CD4-positive, alpha-beta memory T cell (primary cell): ENCODE measurements at regions not wholly inside any gene's neighbourhood (a gene's known extent, or its start where the extent isn't known, plus 50 kb on each side); places are given as distances from the start of the nearest gene placed in this dataset.

Source experiments
- CTCF ChIA-PET: fragments of 350-600 bp; sonication (Branson Sonifier 250); formaldehyde crosslinking; loops from one replicate; lab custom pipeline; 2021; ENCODE audit warnings: inconsistent platforms; ENCODE audit not compliant: partially characterized antibody; lab: Charles Lee
- POLR2A ChIA-PET: fragments of 350-600 bp; sonication (Branson Sonifier 250); formaldehyde crosslinking; loops from one replicate; lab custom pipeline; 2021; ENCODE audit not compliant: partially characterized antibody; lab: Charles Lee
- DNase-seq, 5 donors: peaks; one replicate each; pipeline versions ENCODE4 v3.0.0 to v3.0.0-alpha.2; 2020 to 2022; ENCODE audit warnings: mixed read lengths in 1 of 5
- H3K27ac ChIP-seq: one replicate; pipeline ENCODE4 v1.7.0; 2013; ENCODE audit warnings: low read depth, low read length
- H3K27me3 ChIP-seq: 2 replicates; pipeline ENCODE4 v1.7.0; 2013; ENCODE audit warnings: mild to moderate bottlenecking, low read length, moderate library complexity; ENCODE audit not compliant: insufficient read depth
- H3K36me3 ChIP-seq: 2 replicates; pipeline ENCODE4 v1.7.0; 2013; ENCODE audit warnings: mild to moderate bottlenecking, low read length, moderate library complexity; ENCODE audit not compliant: insufficient read depth
- H3K4me1 ChIP-seq: 2 replicates; pipeline ENCODE4 v1.7.0; 2013; ENCODE audit warnings: mild to moderate bottlenecking, low read length, moderate library complexity; ENCODE audit not compliant: insufficient read depth
- H3K4me3 ChIP-seq, 2 donors: one replicate each; pipeline ENCODE4 v1.7.0; 2013; ENCODE audit warnings: low read length in 2 of 2, mild to moderate bottlenecking in 1 of 2
- H3K9me3 ChIP-seq, 2 donors: one replicate each; pipeline ENCODE4 v1.7.0; 2013; ENCODE audit warnings: low read length in 2 of 2, control low read depth in 1 of 2; ENCODE audit not compliant: control insufficient read depth in 1 of 2
- H3K27ac Mint-ChIP-seq, 7 donors: one replicate each; pipeline ENCODE4 v1.8.0; 2020 to 2021; ENCODE audit warnings: mixed read lengths in 7 of 7, mild to moderate bottlenecking in 6 of 7, inconsistent platforms in 3 of 7, moderate library complexity in 3 of 7
- H3K27me3 Mint-ChIP-seq, 2 donors: one replicate each; pipeline ENCODE4 v1.8.0; 2020 to 2021; ENCODE audit warnings: mixed read lengths in 2 of 2
- H3K36me3 Mint-ChIP-seq, 2 donors: one replicate each; pipeline ENCODE4 v1.8.0; 2020 to 2021; ENCODE audit warnings: mixed read lengths in 2 of 2, inconsistent platforms in 1 of 2, mild to moderate bottlenecking in 1 of 2
- H3K4me1 Mint-ChIP-seq, 4 donors: one replicate each; pipeline ENCODE4 v1.8.0; 2020 to 2021; ENCODE audit warnings: mixed read lengths in 4 of 4, mild to moderate bottlenecking in 1 of 4
- H3K4me3 Mint-ChIP-seq, 8 donors: one replicate each; pipeline ENCODE4 v1.8.0; 2020 to 2021; ENCODE audit warnings: mixed read lengths in 8 of 8, mild to moderate bottlenecking in 7 of 8, moderate library complexity in 6 of 8, inconsistent platforms in 3 of 8
- H3K9me3 Mint-ChIP-seq, 8 donors: one replicate each; pipeline ENCODE4 v1.8.0; 2020 to 2021; ENCODE audit warnings: mixed read lengths in 8 of 8, mild to moderate bottlenecking in 5 of 8, inconsistent platforms in 3 of 8, moderate library complexity in 1 of 8
- intact Hi-C: fragments of 100-400 bp; cut with micrococcal nuclease; formaldehyde crosslinking; loops from one replicate; pipeline ENCODE4 v1.15.1; 2023

- CTCF ChIA-PET, result interaction anchor here (0.9 to 1.4 kb wide), 4 partner anchors 9 to 100 kb away, joined by 3 to 8 read pairs (median 4); no protein-coding TSS in a partner anchor
Measured at GRCh38 chr2:134146161-134146560, 107.7 kb upstream of the MGAT5 start.

GRCh38 chr2:134146620-134147019 lies 107.3 kb upstream of the MGAT5 start:
- Mint-ChIP-seq H3K27ac (peak overlapping the region in 5 of 7 donors; percentile 5 to 79 (median 39)), H3K4me3 (peak overlapping the region in 2 of 8 donors; percentile 7 to 23), H3K36me3 (peaks cover 22 to 28% of the 10 kb centered on the region in 2 donors), H3K27me3 (no peaks in the 10 kb centered on the region), H3K4me1 (peaks cover 58 to 78% (median 68%) of the 10 kb centered on the region in 4 donors), H3K9me3 (no peaks in the 10 kb centered on the region)
- no peak for DNase-seq
- Histone ChIP-seq H3K27me3 (no peaks in the 10 kb centered on the region), H3K4me3 (no peak overlapping the region), H3K9me3 (no peaks in the 10 kb centered on the region), H3K36me3 (no peaks in the 10 kb centered on the region), H3K4me1 (peaks cover 72% of the 10 kb centered on the region), H3K27ac (no peak overlapping the region)
- ChIA-PET CTCF (interaction anchor here (0.9 to 1.4 kb wide), 4 partner anchors 10 to 99 kb away, joined by 3 to 8 read pairs (median 4); no protein-coding TSS in a partner anchor), POLR2A (interaction anchor here (1.0 kb wide), 1 partner anchor 27 kb away, joined by 4 read pairs; no protein-coding TSS in a partner anchor)
- intact Hi-C loops, result no loop called here

More at GRCh38 chr2:134146161-134146560, 107.7 kb upstream of the MGAT5 start:
- Mint-ChIP-seq H3K9me3 (no peaks in the 10 kb centered on the region), H3K27ac (peak overlapping the region in 6 of 7 donors; percentile 6 to 87 (median 57)), H3K27me3 (no peaks in the 10 kb centered on the region), H3K4me3 (peak overlapping the region in 1 of 8 donors; percentile 17), H3K36me3 (peaks cover 19 to 24% of the 10 kb centered on the region in 2 donors), H3K4me1 (peaks cover 62 to 83% (median 73%) of the 10 kb centered on the region in 4 donors)
- POLR2A ChIA-PET, result interaction anchor here (1.0 kb wide), 1 partner anchor 26 kb away, joined by 4 read pairs; no protein-coding TSS in a partner anchor
- Histone ChIP-seq H3K4me3 (no peak overlapping the region), H3K27me3 (no peaks in the 10 kb centered on the region), H3K4me1 (peaks cover 75% of the 10 kb centered on the region), H3K9me3 (no peaks in the 10 kb centered on the region), H3K27ac (no peak overlapping the region), H3K36me3 (no peaks in the 10 kb centered on the region)
- no peak for DNase-seq
- intact Hi-C loops, result no loop called here

DNA sequence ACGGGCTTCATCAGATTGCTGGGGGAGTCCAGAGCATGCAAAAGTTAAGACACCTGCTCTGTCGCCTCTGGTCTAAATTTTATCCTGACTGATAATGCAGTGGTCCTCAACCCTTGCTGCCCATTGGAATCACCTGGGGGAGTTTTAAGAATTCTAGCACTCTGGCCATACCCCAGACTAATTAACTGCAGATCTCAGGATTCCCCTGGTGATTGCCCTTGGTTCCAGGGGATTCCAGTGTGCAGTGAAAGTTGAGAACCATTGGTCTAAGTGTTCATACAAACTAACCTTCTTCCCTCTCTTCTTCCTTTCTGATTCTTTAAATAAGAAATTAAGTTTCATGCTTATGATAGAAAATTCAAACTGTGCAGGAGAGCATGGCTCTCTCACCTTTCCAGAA lies 105.7 kb upstream of the MGAT5 start:
- Mint-ChIP-seq H3K36me3 (peaks cover 26 to 39% of the 10 kb centered on the region in 2 donors), H3K4me3 (peak overlapping the region in 1 of 8 donors; percentile 52), H3K27me3 (no peaks in the 10 kb centered on the region), H3K27ac (peak overlapping the region in 5 of 7 donors; percentile 1 to 79 (median 26)), H3K9me3 (no peaks in the 10 kb centered on the region), H3K4me1 (peaks cover 46 to 68% (median 57%) of the 10 kb centered on the region in 4 donors)
- Histone ChIP-seq H3K27ac (no peak overlapping the region), H3K9me3 (no peaks in the 10 kb centered on the region), H3K27me3 (no peaks in the 10 kb centered on the region), H3K4me3 (no peak overlapping the region), H3K36me3 (no peaks in the 10 kb centered on the region), H3K4me1 (peaks cover 60% of the 10 kb centered on the region)
- intact Hi-C loops, result no loop called here
- no peak for DNase-seq
- CTCF ChIA-PET, result interaction anchor here (1.0 kb wide), 1 partner anchor 11 kb away, joined by 3 read pairs; no protein-coding TSS in a partner anchor
- POLR2A ChIA-PET, result no interaction called here

GRCh38 chr2:134148843-134149472 lies 104.9 kb upstream of the MGAT5 start:
- no peaks in the 10 kb centered on the region for H3K36me3 ChIP-seq
- H3K4me1 Mint-ChIP-seq, result peaks cover 40 to 67% (median 53%) of the 10 kb centered on the region in 4 donors
- H3K27ac Mint-ChIP-seq, result peak overlapping the region in 5 of 7 donors; percentile 4 to 67 (median 54)
- H3K4me3 ChIP-seq, result no peak overlapping the region
- no peaks in the 10 kb centered on the region for H3K9me3 Mint-ChIP-seq
- H3K27me3 Mint-ChIP-seq, result no peaks in the 10 kb centered on the region
- no peaks in the 10 kb centered on the region for H3K9me3 ChIP-seq
- no peak overlapping the region for H3K27ac ChIP-seq
- intact Hi-C loops, result no loop called here
- H3K4me3 Mint-ChIP-seq, result no peak overlapping the region
- H3K27me3 ChIP-seq, result no peaks in the 10 kb centered on the region
- H3K36me3 Mint-ChIP-seq, result peaks cover 21 to 35% of the 10 kb centered on the region in 2 donors
- CTCF ChIA-PET, result interaction anchor here (1.0 to 1.3 kb wide), 2 partner anchors 12 to 31 kb away, joined by 3 to 5 read pairs; no protein-coding TSS in a partner anchor
- DNase-seq, result no peak
- peaks cover 52% of the 10 kb centered on the region for H3K4me1 ChIP-seq
- POLR2A ChIA-PET, result no interaction called here

GRCh38 chr2:134149904-134150303 lies 104.0 kb upstream of the MGAT5 start:
- Mint-ChIP-seq H3K27me3 (no peaks in the 10 kb centered on the region), H3K4me1 (peaks cover 40 to 69% (median 53%) of the 10 kb centered on the region in 4 donors), H3K4me3 (peak overlapping the region in 1 of 8 donors; percentile 56), H3K36me3 (peaks cover 25 to 34% of the 10 kb centered on the region in 2 donors), H3K27ac (peak overlapping the region; percentile 42 to 94 (median 77)), H3K9me3 (no peaks in the 10 kb centered on the region)
- ChIA-PET CTCF (interaction anchor here (1.3 kb wide), 1 partner anchor 32 kb away, joined by 5 read pairs; no protein-coding TSS in a partner anchor), POLR2A (interaction anchor here (0.6 kb wide), 1 partner anchor 22 kb away, joined by 3 read pairs; no protein-coding TSS in a partner anchor)
- Histone ChIP-seq H3K4me3 (no peak overlapping the region), H3K4me1 (peaks cover 44% of the 10 kb centered on the region), H3K27ac (no peak overlapping the region), H3K9me3 (no peaks in the 10 kb centered on the region), H3K27me3 (no peaks in the 10 kb centered on the region), H3K36me3 (no peaks in the 10 kb centered on the region)
- intact Hi-C loops, result no loop called here
- DNase-seq, result no peak

- peaks cover 41 to 69% (median 53%) of the 10 kb centered on the region in 4 donors for H3K4me1 Mint-ChIP-seq
- H3K27me3 ChIP-seq, result no peaks in the 10 kb centered on the region
- H3K27me3 Mint-ChIP-seq, result no peaks in the 10 kb centered on the region
- ChIA-PET CTCF (no interaction called here), POLR2A (no interaction called here)
- H3K27ac ChIP-seq, result no peak overlapping the region
- H3K4me3 ChIP-seq, result no peak overlapping the region
- no peak for DNase-seq
- H3K27ac Mint-ChIP-seq, result peak overlapping the region in 4 of 7 donors; percentile 22 to 69 (median 34)
- peaks cover 36% of the 10 kb centered on the region for H3K4me1 ChIP-seq
- no peaks in the 10 kb centered on the region for H3K36me3 ChIP-seq
- intact Hi-C loops, result no loop called here
- no peaks in the 10 kb centered on the region for H3K9me3 Mint-ChIP-seq
- H3K9me3 ChIP-seq, result no peaks in the 10 kb centered on the region
- no peak overlapping the region for H3K4me3 Mint-ChIP-seq
- peaks cover 31 to 39% of the 10 kb centered on the region in 2 donors for H3K36me3 Mint-ChIP-seq
Measured at GRCh38 chr2:134150760-134151159, 103.1 kb upstream of the MGAT5 start.
